T-cell (primary cell): ENCODE measurements at regions not wholly inside any gene's neighbourhood (a gene's known extent, or its start where the extent isn't known, plus 50 kb on each side); places are given as distances from the start of the nearest gene placed in this dataset.

Experiments used
- ATAC-seq, 4 experiments: fragments of 200-7000 bp in 3 of 4; fragments of 150-1000 bp in 1 of 4; cut with Tn5 transposase; replicated peaks in 1 of 4; 1 replicate in 3 of 4; 2 replicates in 1 of 4; pipeline ENCODE4 v1.10.0; 2021; ENCODE audit warnings: moderate library complexity in 3 of 4, mild to moderate bottlenecking in 2 of 4, moderate number of reproducible peaks in 1 of 4
- CTCF ChIA-PET, 2 donors: fragments of 300-600 bp; sonication (Branson Sonifier 250); formaldehyde crosslinking; loops; one replicate each; lab custom pipeline; 2022; ENCODE audit warnings: antibody characterized with exemption in 2 of 2; lab: Charles Lee
- POLR2A ChIA-PET, 2 donors: fragments of 300-600 bp; sonication (Branson Sonifier 250); formaldehyde crosslinking; loops; one replicate each; lab custom pipeline; 2022; ENCODE audit warnings: antibody characterized with exemption in 2 of 2; lab: Charles Lee
- DNase-seq, 35 experiments: peaks; one replicate each; pipeline versions ENCODE4 v3.0.0 to v3.0.0-alpha.2; 2013 to 2023
- H3K27ac ChIP-seq: one replicate; pipeline ENCODE4 v1.5.1; 2013; ENCODE audit warnings: low read length
- H3K27me3 ChIP-seq, 2 experiments: replicated peaks in 1 of 2; 1 replicate in 1 of 2; 2 replicates in 1 of 2; pipeline versions ENCODE4 v1.6.1 to v1.7.0; 2013; ENCODE audit warnings: low read length in 1 of 2, mixed read lengths in 1 of 2; ENCODE audit not compliant: control insufficient read depth in 2 of 2, insufficient read depth in 2 of 2; ENCODE audit errors: extremely low read depth in 1 of 2
- H3K36me3 ChIP-seq, 2 donors: 1 replicate in 1 of 2; 2 replicates in 1 of 2; pipeline versions ENCODE4 v1.6.1 to v1.7.0; 2013; ENCODE audit warnings: low read length in 1 of 2; ENCODE audit not compliant: control insufficient read depth in 2 of 2, insufficient read depth in 1 of 2; ENCODE audit errors: extremely low read depth in 1 of 2
- H3K4me1 ChIP-seq, 2 experiments: 1 replicate in 1 of 2; 2 replicates in 1 of 2; pipeline versions ENCODE4 v1.6.1 to v1.7.0; 2013; ENCODE audit warnings: low read length in 2 of 2, mixed read lengths in 1 of 2; ENCODE audit not compliant: insufficient read depth in 2 of 2, control insufficient read depth in 1 of 2; ENCODE audit errors: extremely low read depth in 1 of 2
- H3K4me3 ChIP-seq, 2 donors: 1 replicate in 1 of 2; 2 replicates in 1 of 2; pipeline versions ENCODE4 v1.5.1 to v1.7.0; 2013; ENCODE audit warnings: mild to moderate bottlenecking in 2 of 2, low read length in 1 of 2, moderate library complexity in 1 of 2; ENCODE audit not compliant: control insufficient read depth in 1 of 2; ENCODE audit errors: extremely low read depth in 1 of 2
- H3K9me3 ChIP-seq: 2 replicates; pipeline ENCODE4 v1.7.0; 2013
- H3K27ac Mint-ChIP-seq, 2 donors: one replicate each; pipeline ENCODE4 v1.8.0; 2020 to 2021; ENCODE audit warnings: mild to moderate bottlenecking in 2 of 2, mixed read lengths in 2 of 2
- H3K27me3 Mint-ChIP-seq, 2 donors: one replicate each; pipeline ENCODE4 v1.8.0; 2021 to 2022; ENCODE audit warnings: mixed read lengths in 2 of 2
- H3K36me3 Mint-ChIP-seq: one replicate; pipeline ENCODE4 v1.8.0; 2021; ENCODE audit warnings: mixed read lengths
- H3K4me1 Mint-ChIP-seq, 3 donors: one replicate each; pipeline ENCODE4 v1.8.0; 2020 to 2022; ENCODE audit warnings: mixed read lengths in 3 of 3, mild to moderate bottlenecking in 1 of 3
- H3K4me3 Mint-ChIP-seq, 3 donors: one replicate each; pipeline ENCODE4 v1.8.0; 2020 to 2022; ENCODE audit warnings: mild to moderate bottlenecking in 3 of 3, mixed read lengths in 3 of 3, moderate library complexity in 3 of 3
- H3K9me3 Mint-ChIP-seq, 3 donors: one replicate each; pipeline ENCODE4 v1.8.0; 2020 to 2022; ENCODE audit warnings: mixed read lengths in 3 of 3
- WGBS: methylation state at CpG from one replicate; pipeline ENCODE4 v1.1.5; 2013; ENCODE audit warnings: missing lambda C conversion rate; ENCODE audit not compliant: insufficient coverage; 5-methylcytosine and 5-hydroxymethylcytosine counted together

GRCh38 chr9:3708751-3709150, 182.9 kb upstream of the RFX3 start:
- ChIA-PET POLR2A (no interaction called here), CTCF (no interaction called here)
- no peak overlapping the region for H3K27ac Mint-ChIP-seq
- 90% methylated on average over 1 of the region's 1 CpG for WGBS
- H3K9me3 Mint-ChIP-seq: no peaks in the 10 kb centered on the region
- no peaks in the 10 kb centered on the region for H3K9me3 ChIP-seq
- ATAC-seq (no peak), DNase-seq (no peak)
- no peaks in the 10 kb centered on the region for H3K36me3 Mint-ChIP-seq
- peaks cover 4 to 22% of the 10 kb centered on the region in 2 donors for H3K27me3 Mint-ChIP-seq
- no peaks in the 10 kb centered on the region for H3K4me1 Mint-ChIP-seq
- no peak overlapping the region for H3K4me3 Mint-ChIP-seq
- H3K4me1 ChIP-seq: no peaks in the 10 kb centered on the region
- no peak overlapping the region for H3K4me3 ChIP-seq
- no peaks in the 10 kb centered on the region for H3K36me3 ChIP-seq
- no peak overlapping the region for H3K27ac ChIP-seq
- peaks cover 0 to 3% of the 10 kb centered on the region in 2 experiments for H3K27me3 ChIP-seq

GRCh38 chr9:3704890-3705289, 179.1 kb upstream of the RFX3 start:
- no peaks in the 10 kb centered on the region for H3K4me1 Mint-ChIP-seq
- H3K4me1 ChIP-seq: no peaks in the 10 kb centered on the region
- CTCF ChIA-PET: no interaction called here
- no peak overlapping the region for H3K4me3 Mint-ChIP-seq
- H3K36me3 ChIP-seq: no peaks in the 10 kb centered on the region
- H3K36me3 Mint-ChIP-seq: peaks cover 4% of the 10 kb centered on the region
- H3K9me3 ChIP-seq: no peaks in the 10 kb centered on the region
- no peak overlapping the region for H3K27ac Mint-ChIP-seq
- peaks cover 11 to 45% of the 10 kb centered on the region in 2 donors for H3K27me3 Mint-ChIP-seq
- 82% methylated on average over 2 of the region's 2 CpGs for WGBS
- DNase-seq: no peak
- POLR2A ChIA-PET: no interaction called here
- H3K4me3 ChIP-seq: no peak overlapping the region
- H3K9me3 Mint-ChIP-seq: no peaks in the 10 kb centered on the region
- ATAC-seq: no peak
- no peak overlapping the region for H3K27ac ChIP-seq
- H3K27me3 ChIP-seq: peaks cover 0 to 5% of the 10 kb centered on the region in 2 experiments

DNA sequence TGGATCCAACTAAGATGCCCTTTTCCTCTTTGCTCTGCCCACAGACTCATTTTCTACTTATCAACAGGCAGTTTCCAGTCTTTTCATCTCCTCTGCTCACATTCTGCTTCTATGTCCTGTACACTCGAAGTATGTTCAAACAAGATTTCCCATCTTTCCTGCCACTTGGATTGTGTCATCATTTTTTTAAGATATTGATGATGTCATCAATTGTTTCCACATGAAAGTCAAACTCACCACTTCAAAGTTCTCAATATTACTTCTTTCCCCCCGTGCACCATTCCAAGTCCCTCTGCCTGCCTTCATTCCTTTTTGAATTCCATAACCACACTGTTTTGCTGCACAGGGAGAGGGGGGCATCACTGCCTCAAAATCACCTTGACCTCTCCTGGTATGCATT, 175.0 kb upstream of the RFX3 start:
- ATAC-seq: no peak

GRCh38 chr9:3699883-3700282, 174.1 kb upstream of the RFX3 start:
- POLR2A ChIA-PET: no interaction called here
- H3K4me1 Mint-ChIP-seq: no peaks in the 10 kb centered on the region

More for the DNA sequence above, 175.0 kb upstream of the RFX3 start:
- H3K4me1 Mint-ChIP-seq: no peaks in the 10 kb centered on the region
- H3K4me3 ChIP-seq: no peak overlapping the region
- no CpG with 5 or more reads among the region's 2 CpGs for WGBS
- H3K9me3 ChIP-seq: no peaks in the 10 kb centered on the region
- H3K27ac ChIP-seq: no peak overlapping the region
- ChIA-PET CTCF (no interaction called here), POLR2A (no interaction called here)
- DNase-seq: no peak
- H3K36me3 Mint-ChIP-seq: peaks cover 4% of the 10 kb centered on the region
- no peak overlapping the region for H3K27ac Mint-ChIP-seq
- H3K27me3 ChIP-seq: peaks cover 0 to 2% of the 10 kb centered on the region in 2 experiments
- no peaks in the 10 kb centered on the region for H3K36me3 ChIP-seq
- no peaks in the 10 kb centered on the region for H3K9me3 Mint-ChIP-seq
- H3K4me1 ChIP-seq: no peaks in the 10 kb centered on the region
- H3K4me3 Mint-ChIP-seq: no peak overlapping the region
- H3K27me3 Mint-ChIP-seq: peaks cover 16 to 50% of the 10 kb centered on the region in 2 donors

GRCh38 chr9:3698531-3698930, 172.7 kb upstream of the RFX3 start:
- WGBS: no CpG with 5 or more reads among the region's 3 CpGs
- Histone ChIP-seq H3K27ac (no peak overlapping the region), H3K27me3 (peaks cover 0 to 2% of the 10 kb centered on the region in 2 experiments), H3K36me3 (no peaks in the 10 kb centered on the region), H3K9me3 (no peaks in the 10 kb centered on the region), H3K4me3 (no peak overlapping the region), H3K4me1 (no peaks in the 10 kb centered on the region)
- no peak for ATAC-seq
- DNase-seq: no peak
- peaks cover 4% of the 10 kb centered on the region for H3K36me3 Mint-ChIP-seq
- CTCF ChIA-PET: interaction anchor here in 1 of 2 donors (0.5 to 0.6 kb wide), 2 partner anchors 15 to 563 kb away, joined by 3 to 4 read pairs; no protein-coding TSS in a partner anchor
- peaks cover 0 to 5% (median 2%) of the 10 kb centered on the region in 3 donors for H3K9me3 Mint-ChIP-seq
- peaks cover 16 to 37% of the 10 kb centered on the region in 2 donors for H3K27me3 Mint-ChIP-seq
- no peaks in the 10 kb centered on the region for H3K4me1 Mint-ChIP-seq
- H3K27ac Mint-ChIP-seq: no peak overlapping the region
- H3K4me3 Mint-ChIP-seq: no peak overlapping the region
- POLR2A ChIA-PET: interaction anchor here in 1 of 2 donors (1.0 kb wide), 1 partner anchor 25 kb away, joined by 3 read pairs; no protein-coding TSS in a partner anchor

More at GRCh38 chr9:3699883-3700282, 174.1 kb upstream of the RFX3 start:
- no peak overlapping the region for H3K4me3 Mint-ChIP-seq
- Histone ChIP-seq H3K27me3 (peaks cover 0 to 2% of the 10 kb centered on the region in 2 experiments), H3K4me3 (no peak overlapping the region), H3K27ac (no peak overlapping the region), H3K36me3 (no peaks in the 10 kb centered on the region), H3K9me3 (no peaks in the 10 kb centered on the region), H3K4me1 (no peaks in the 10 kb centered on the region)
- WGBS: no CpG with 5 or more reads among the region's 3 CpGs
- CTCF ChIA-PET: no interaction called here
- no peak overlapping the region for H3K27ac Mint-ChIP-seq
- H3K36me3 Mint-ChIP-seq: peaks cover 4% of the 10 kb centered on the region
- ATAC-seq (no peak), DNase-seq (no peak)
- no peaks in the 10 kb centered on the region for H3K9me3 Mint-ChIP-seq
- peaks cover 16 to 47% of the 10 kb centered on the region in 2 donors for H3K27me3 Mint-ChIP-seq

GRCh38 chr9:3698076-3698475, 172.3 kb upstream of the RFX3 start:
- ChIA-PET POLR2A (interaction anchor here in 1 of 2 donors (1.0 kb wide), 1 partner anchor 25 kb away, joined by 3 read pairs; no protein-coding TSS in a partner anchor), CTCF (no interaction called here)
- H3K36me3 ChIP-seq: no peaks in the 10 kb centered on the region
- H3K4me1 ChIP-seq: no peaks in the 10 kb centered on the region
- Mint-ChIP-seq H3K4me3 (no peak overlapping the region), H3K4me1 (no peaks in the 10 kb centered on the region), H3K9me3 (peaks cover 0 to 5% (median 2%) of the 10 kb centered on the region in 3 donors), H3K27me3 (peaks cover 12 to 33% of the 10 kb centered on the region in 2 donors), H3K36me3 (peaks cover 4% of the 10 kb centered on the region), H3K27ac (no peak overlapping the region)
- DNase-seq (no peak), ATAC-seq (no peak)
- H3K27me3 ChIP-seq: no peaks in the 10 kb centered on the region
- H3K9me3 ChIP-seq: no peaks in the 10 kb centered on the region
- H3K27ac ChIP-seq: no peak overlapping the region
- H3K4me3 ChIP-seq: no peak overlapping the region
- no CpG with 5 or more reads among the region's 3 CpGs for WGBS
